ENCODE measurements at regions not wholly inside any gene's neighbourhood (a gene's known extent, or its start where the extent isn't known, plus 50 kb on each side); places are given as distances from the start of the nearest gene placed in this dataset.

DNA sequence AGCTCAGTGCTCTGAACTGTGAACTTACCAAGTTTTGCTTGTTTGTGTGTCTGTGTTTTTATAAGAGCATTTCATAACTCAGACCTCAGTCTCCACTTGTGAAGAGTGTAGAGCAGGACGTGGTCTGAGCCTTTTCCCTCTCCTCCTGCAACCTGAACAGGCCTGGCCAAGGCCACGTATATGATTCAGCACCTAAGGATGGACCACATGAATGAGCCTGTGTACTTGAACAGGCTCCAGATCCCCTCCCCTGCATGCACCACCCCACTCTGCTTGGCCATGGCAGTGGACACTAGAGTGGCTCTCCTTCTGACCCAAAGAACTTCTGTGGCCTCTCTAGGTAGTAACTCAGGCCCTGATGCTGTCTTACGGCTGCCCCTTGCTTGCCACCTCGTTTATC is 125.9 kb upstream of the FSTL4 start:
- TF ChIP-seq, protein P1, sequence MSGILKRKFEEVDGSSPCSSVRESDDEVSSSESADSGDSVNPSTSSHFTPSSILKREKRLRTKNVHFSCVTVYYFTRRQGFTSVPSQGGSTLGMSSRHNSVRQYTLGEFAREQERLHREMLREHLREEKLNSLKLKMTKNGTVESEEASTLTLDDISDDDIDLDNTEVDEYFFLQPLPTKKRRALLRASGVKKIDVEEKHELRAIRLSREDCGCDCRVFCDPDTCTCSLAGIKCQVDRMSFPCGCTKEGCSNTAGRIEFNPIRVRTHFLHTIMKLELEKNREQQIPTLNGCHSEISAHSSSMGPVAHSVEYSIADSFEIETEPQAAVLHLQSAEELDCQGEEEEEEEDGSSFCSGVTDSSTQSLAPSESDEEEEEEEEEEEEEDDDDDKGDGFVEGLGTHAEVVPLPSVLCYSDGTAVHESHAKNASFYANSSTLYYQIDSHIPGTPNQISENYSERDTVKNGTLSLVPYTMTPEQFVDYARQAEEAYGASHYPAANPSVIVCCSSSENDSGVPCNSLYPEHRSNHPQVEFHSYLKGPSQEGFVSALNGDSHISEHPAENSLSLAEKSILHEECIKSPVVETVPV (CRISPR knock-in tag; IDR thresholded peaks at IDR 0.05): no peak
- TF ChIP-seq ZNF70 (CRISPR knock-in tag; IDR thresholded peaks at IDR 0.05): no peak
- no peak for TF ChIP-seq TOX (CRISPR knock-in tag; IDR thresholded peaks at IDR 0.05; ENCODE audit: borderline replicate concordance)
- TF ChIP-seq, protein P2, sequence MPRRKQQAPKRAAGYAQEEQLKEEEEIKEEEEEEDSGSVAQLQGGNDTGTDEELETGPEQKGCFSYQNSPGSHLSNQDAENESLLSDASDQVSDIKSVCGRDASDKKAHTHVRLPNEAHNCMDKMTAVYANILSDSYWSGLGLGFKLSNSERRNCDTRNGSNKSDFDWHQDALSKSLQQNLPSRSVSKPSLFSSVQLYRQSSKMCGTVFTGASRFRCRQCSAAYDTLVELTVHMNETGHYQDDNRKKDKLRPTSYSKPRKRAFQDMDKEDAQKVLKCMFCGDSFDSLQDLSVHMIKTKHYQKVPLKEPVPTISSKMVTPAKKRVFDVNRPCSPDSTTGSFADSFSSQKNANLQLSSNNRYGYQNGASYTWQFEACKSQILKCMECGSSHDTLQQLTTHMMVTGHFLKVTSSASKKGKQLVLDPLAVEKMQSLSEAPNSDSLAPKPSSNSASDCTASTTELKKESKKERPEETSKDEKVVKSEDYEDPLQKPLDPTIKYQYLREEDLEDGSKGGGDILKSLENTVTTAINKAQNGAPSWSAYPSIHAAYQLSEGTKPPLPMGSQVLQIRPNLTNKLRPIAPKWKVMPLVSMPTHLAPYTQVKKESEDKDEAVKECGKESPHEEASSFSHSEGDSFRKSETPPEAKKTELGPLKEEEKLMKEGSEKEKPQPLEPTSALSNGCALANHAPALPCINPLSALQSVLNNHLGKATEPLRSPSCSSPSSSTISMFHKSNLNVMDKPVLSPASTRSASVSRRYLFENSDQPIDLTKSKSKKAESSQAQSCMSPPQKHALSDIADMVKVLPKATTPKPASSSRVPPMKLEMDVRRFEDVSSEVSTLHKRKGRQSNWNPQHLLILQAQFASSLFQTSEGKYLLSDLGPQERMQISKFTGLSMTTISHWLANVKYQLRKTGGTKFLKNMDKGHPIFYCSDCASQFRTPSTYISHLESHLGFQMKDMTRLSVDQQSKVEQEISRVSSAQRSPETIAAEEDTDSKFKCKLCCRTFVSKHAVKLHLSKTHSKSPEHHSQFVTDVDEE (CRISPR knock-in tag; IDR thresholded peaks at IDR 0.05): no peak
- TF ChIP-seq, protein P3, sequence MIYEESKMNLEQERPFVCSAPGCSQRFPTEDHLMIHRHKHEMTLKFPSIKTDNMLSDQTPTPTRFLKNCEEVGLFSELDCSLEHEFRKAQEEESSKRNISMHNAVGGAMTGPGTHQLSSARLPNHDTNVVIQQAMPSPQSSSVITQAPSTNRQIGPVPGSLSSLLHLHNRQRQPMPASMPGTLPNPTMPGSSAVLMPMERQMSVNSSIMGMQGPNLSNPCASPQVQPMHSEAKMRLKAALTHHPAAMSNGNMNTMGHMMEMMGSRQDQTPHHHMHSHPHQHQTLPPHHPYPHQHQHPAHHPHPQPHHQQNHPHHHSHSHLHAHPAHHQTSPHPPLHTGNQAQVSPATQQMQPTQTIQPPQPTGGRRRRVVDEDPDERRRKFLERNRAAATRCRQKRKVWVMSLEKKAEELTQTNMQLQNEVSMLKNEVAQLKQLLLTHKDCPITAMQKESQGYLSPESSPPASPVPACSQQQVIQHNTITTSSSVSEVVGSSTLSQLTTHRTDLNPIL (CRISPR knock-in tag; IDR thresholded peaks at IDR 0.05; ENCODE audit: low read depth): no peak
- TF ChIP-seq PPARA (CRISPR knock-in tag; IDR thresholded peaks at IDR 0.05; ENCODE audit: borderline replicate concordance): no peak
- no peak for TF ChIP-seq ZC3H10 (CRISPR knock-in tag; IDR thresholded peaks at IDR 0.05)
- TF ChIP-seq ZNF565 (CRISPR knock-in tag; conservative IDR thresholded peaks at IDR 0.05; ENCODE audit: low read depth): no peak
- TF ChIP-seq CSDC2 (CRISPR knock-in tag; IDR thresholded peaks at IDR 0.05): no peak
- TF ChIP-seq, protein P4, sequence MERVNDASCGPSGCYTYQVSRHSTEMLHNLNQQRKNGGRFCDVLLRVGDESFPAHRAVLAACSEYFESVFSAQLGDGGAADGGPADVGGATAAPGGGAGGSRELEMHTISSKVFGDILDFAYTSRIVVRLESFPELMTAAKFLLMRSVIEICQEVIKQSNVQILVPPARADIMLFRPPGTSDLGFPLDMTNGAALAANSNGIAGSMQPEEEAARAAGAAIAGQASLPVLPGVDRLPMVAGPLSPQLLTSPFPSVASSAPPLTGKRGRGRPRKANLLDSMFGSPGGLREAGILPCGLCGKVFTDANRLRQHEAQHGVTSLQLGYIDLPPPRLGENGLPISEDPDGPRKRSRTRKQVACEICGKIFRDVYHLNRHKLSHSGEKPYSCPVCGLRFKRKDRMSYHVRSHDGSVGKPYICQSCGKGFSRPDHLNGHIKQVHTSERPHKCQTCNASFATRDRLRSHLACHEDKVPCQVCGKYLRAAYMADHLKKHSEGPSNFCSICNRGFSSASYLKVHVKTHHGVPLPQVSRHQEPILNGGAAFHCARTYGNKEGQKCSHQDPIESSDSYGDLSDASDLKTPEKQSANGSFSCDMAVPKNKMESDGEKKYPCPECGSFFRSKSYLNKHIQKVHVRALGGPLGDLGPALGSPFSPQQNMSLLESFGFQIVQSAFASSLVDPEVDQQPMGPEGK (CRISPR knock-in tag; IDR thresholded peaks at IDR 0.05; ENCODE audit: borderline replicate concordance): no peak
- TF ChIP-seq SNAI2 (CRISPR knock-in tag; IDR thresholded peaks at IDR 0.05): no peak
- no peak for TF ChIP-seq ZFP30 (CRISPR knock-in tag; IDR thresholded peaks at IDR 0.05)
- TF ChIP-seq RARB (CRISPR knock-in tag; IDR thresholded peaks at IDR 0.05): no peak
- TF ChIP-seq GLIS3 (CRISPR knock-in tag; IDR thresholded peaks at IDR 0.05): no peak

DNA sequence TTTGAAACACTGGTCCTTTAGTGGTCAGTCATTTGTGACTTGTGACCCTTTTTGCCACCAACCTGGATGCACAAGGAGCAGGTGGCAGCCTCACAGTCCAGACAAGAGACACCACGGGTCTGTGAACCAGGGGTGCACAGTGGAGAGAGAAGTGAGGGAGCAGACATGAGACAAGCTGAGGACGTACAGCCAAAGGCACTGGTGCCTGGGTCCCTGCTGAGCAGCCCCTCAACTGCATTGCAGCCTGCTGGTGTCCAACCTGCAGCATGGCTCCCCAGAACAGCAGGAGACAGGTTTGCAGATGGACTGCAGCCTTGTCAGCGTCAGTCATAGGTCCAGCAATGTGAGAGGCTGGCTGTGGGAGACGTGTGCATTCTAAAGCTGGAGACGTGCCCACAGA is 124.2 kb upstream of the FSTL4 start:
- TF ChIP-seq, protein P3 (CRISPR knock-in tag; IDR thresholded peaks at IDR 0.05; ENCODE audit: low read depth): no peak
- no peak for TF ChIP-seq BACH2 (CRISPR knock-in tag; IDR thresholded peaks at IDR 0.05; ENCODE audit: borderline replicate concordance)
- TF ChIP-seq OSR1 (CRISPR knock-in tag; IDR thresholded peaks at IDR 0.05): no peak
- TF ChIP-seq, protein P4 (CRISPR knock-in tag; IDR thresholded peaks at IDR 0.05; ENCODE audit: borderline replicate concordance): no peak
- no peak for TF ChIP-seq GLIS3 (CRISPR knock-in tag; IDR thresholded peaks at IDR 0.05)
- TF ChIP-seq PPARA (CRISPR knock-in tag; IDR thresholded peaks at IDR 0.05; ENCODE audit: borderline replicate concordance): no peak
- no peak for TF ChIP-seq ZC3H10 (CRISPR knock-in tag; IDR thresholded peaks at IDR 0.05)
- no peak for TF ChIP-seq CSDC2 (CRISPR knock-in tag; IDR thresholded peaks at IDR 0.05)
- TF ChIP-seq ZFP30 (CRISPR knock-in tag; IDR thresholded peaks at IDR 0.05): no peak
- no peak for TF ChIP-seq ZFP3 (CRISPR knock-in tag; IDR thresholded peaks at IDR 0.05)
- TF ChIP-seq ZNF70 (CRISPR knock-in tag; IDR thresholded peaks at IDR 0.05): no peak
- TF ChIP-seq TOX (CRISPR knock-in tag; IDR thresholded peaks at IDR 0.05; ENCODE audit: borderline replicate concordance): no peak
- no peak for ATAC-seq

More for the DNA sequence above, 125.9 kb upstream of the FSTL4 start:
- ATAC-seq: no peak

DNA sequence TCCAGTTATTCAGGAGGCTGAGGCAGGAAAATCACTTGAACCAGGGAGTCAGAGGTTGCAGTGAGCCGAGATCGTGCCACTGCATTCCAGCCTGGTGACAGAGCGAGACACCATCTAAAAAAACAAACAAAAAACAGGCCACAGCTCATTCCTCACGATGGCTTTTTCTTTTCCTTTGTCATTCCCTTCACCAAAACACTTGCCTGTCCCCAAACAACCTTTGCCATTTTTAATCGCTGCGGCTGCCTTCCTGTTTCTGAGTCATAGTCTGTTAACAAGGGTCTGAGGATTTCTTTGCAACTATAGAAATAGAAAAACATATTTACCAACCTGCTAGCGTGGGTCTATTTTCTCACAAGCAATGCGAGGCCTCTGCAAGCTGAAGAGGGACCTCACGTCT is 123.0 kb upstream of the FSTL4 start:
- no peak for ATAC-seq
- TF ChIP-seq TCF4 (CRISPR knock-in tag; IDR thresholded peaks at IDR 0.05; ENCODE audit: borderline replicate concordance) (no peak), PPARA (CRISPR knock-in tag; IDR thresholded peaks at IDR 0.05; ENCODE audit: borderline replicate concordance) (no peak), ZNF70 (CRISPR knock-in tag; IDR thresholded peaks at IDR 0.05) (no peak), ZC3H10 (CRISPR knock-in tag; IDR thresholded peaks at IDR 0.05) (no peak), ESRRG (CRISPR knock-in tag; IDR thresholded peaks at IDR 0.05) (no peak), BACH2 (CRISPR knock-in tag; IDR thresholded peaks at IDR 0.05; ENCODE audit: borderline replicate concordance) (no peak), ZFP3 (CRISPR knock-in tag; IDR thresholded peaks at IDR 0.05) (no peak)
- TF ChIP-seq, protein P5, sequence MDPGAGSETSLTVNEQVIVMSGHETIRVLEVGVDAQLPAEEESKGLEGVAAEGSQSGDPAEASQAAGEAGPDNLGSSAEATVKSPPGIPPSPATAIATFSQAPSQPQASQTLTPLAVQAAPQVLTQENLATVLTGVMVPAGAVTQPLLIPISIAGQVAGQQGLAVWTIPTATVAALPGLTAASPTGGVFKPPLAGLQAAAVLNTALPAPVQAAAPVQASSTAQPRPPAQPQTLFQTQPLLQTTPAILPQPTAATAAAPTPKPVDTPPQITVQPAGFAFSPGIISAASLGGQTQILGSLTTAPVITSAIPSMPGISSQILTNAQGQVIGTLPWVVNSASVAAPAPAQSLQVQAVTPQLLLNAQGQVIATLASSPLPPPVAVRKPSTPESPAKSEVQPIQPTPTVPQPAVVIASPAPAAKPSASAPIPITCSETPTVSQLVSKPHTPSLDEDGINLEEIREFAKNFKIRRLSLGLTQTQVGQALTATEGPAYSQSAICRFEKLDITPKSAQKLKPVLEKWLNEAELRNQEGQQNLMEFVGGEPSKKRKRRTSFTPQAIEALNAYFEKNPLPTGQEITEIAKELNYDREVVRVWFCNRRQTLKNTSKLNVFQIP (CRISPR knock-in tag; IDR thresholded peaks at IDR 0.05; ENCODE audit: borderline replicate concordance, low read depth): no peak
- TF ChIP-seq, protein P2 (CRISPR knock-in tag; IDR thresholded peaks at IDR 0.05): no peak
